K562 (cell line): ENCODE measurements at regions not wholly inside any gene's neighbourhood (a gene's known extent, or its start where the extent isn't known, plus 50 kb on each side); places are given as distances from the start of the nearest gene placed in this dataset.

Experiments
- ATAC-seq: fragments of 200-7000 bp; cut with Tn5 transposase; 3 replicates; pipeline ENCODE4 v1.9.1; 2020; ENCODE audit warnings: moderate library complexity
- BruUV-seq: library from RNA; stranded (reverse); fragments of 400-500 nt; replicated peaks from 2 replicates; lab custom pipeline; 2021; lab: Mats Ljungman, UMichigan
- CTCF ChIA-PET: fragments of 300-600 bp; formaldehyde crosslinking; extraction: SDS; loops from one replicate; lab custom pipeline; 2021; ENCODE audit warnings: low intra/inter-chr PET ratio; lab: Yijun Ruan, JAX
- POLR2A ChIA-PET: fragments of 300-600, 350-650 bp; sonication (Branson Sonifier 250); formaldehyde crosslinking; extraction: SDS; loops from one replicate; lab custom pipeline; 2021; ENCODE audit warnings: antibody characterized with exemption, inconsistent platforms; lab: Yijun Ruan, JAX
- DNase-seq, 4 experiments: peaks; one replicate each; pipeline versions ENCODE4 v3.0.0 to v3.0.0-alpha.2; 2011 to 2018; ENCODE audit warnings: low spot score in 3 of 4, mixed read lengths in 3 of 4; ENCODE audit errors: extremely low read depth in 1 of 4
- FAIRE-seq: peaks from 2 replicates; lab custom pipeline; 2011; peaks lifted over from hg19 to GRCh38; lab: Jason Lieb, UNC
- H2AFZ ChIP-seq: 2 replicates; pipeline ENCODE4 v1.6.0; 2011; ENCODE audit warnings: low read depth, low read length, control low read depth, inconsistent platforms
- H3K27ac ChIP-seq: fragments of 200-600 bp; 3 replicates; pipeline ENCODE4 v1.8.0; 2011; ENCODE audit warnings: low read depth, mild to moderate bottlenecking, control low read depth, inconsistent platforms, low read length, moderate library complexity, mixed read lengths; ENCODE audit errors: extremely low read depth
- H3K27me3 ChIP-seq, 2 experiments: fragments of 300-600 bp in 1 of 2; 2 replicates in 1 of 2; 3 replicates in 1 of 2; pipeline versions ENCODE4 v1.6.0 to v1.8.0; 2011; ENCODE audit warnings: inconsistent platforms in 2 of 2, low read length in 2 of 2, mild to moderate bottlenecking in 1 of 2, mixed read lengths in 1 of 2, moderate library complexity in 1 of 2; ENCODE audit not compliant: control insufficient read depth in 2 of 2, insufficient read depth in 2 of 2
- H3K36me3 ChIP-seq: fragments of 300-600 bp; 3 replicates; pipeline ENCODE4 v1.8.0; 2011; ENCODE audit warnings: mild to moderate bottlenecking, low read length, inconsistent platforms; ENCODE audit not compliant: control insufficient read depth, insufficient read depth
- H3K4me1 ChIP-seq, 2 experiments: fragments of 200-600 bp in 1 of 2; replicated peaks in 1 of 2; 2 replicates in 1 of 2; 3 replicates in 1 of 2; pipeline versions ENCODE4 v1.5.1 to v1.8.0; 2011; ENCODE audit warnings: inconsistent platforms in 2 of 2, low read length in 2 of 2, mild to moderate bottlenecking in 1 of 2, mixed read lengths in 1 of 2, moderate library complexity in 1 of 2; ENCODE audit not compliant: control insufficient read depth in 2 of 2, insufficient read depth in 2 of 2
- H3K4me2 ChIP-seq: 2 replicates; pipeline ENCODE4 v1.6.1; 2011; ENCODE audit warnings: low read length, control low read depth, inconsistent platforms, mixed read lengths; ENCODE audit not compliant: insufficient read depth
- H3K4me3 ChIP-seq: fragments of 200-600 bp; sonication (generic), shearing (Covaris generic); 2 replicates; pipeline ENCODE4 v1.5.1; 2016; ENCODE audit warnings: control low read depth, inconsistent platforms
- H3K79me2 ChIP-seq: fragments of 200-600 bp; 3 replicates; pipeline ENCODE4 v1.8.0; 2011; ENCODE audit warnings: low read length, inconsistent platforms; ENCODE audit not compliant: control insufficient read depth, insufficient read depth
- H3K9ac ChIP-seq, 2 experiments: 2 replicates each; pipeline versions ENCODE4 v1.6.0 to v1.6.1; 2011; ENCODE audit warnings: low read depth in 2 of 2, low read length in 2 of 2, control low read depth in 1 of 2, inconsistent platforms in 1 of 2, mild to moderate bottlenecking in 1 of 2, mixed read lengths in 1 of 2; ENCODE audit not compliant: insufficient read depth in 1 of 2
- H3K9me1 ChIP-seq: one replicate; pipeline ENCODE4 v1.6.0; 2011; ENCODE audit warnings: inconsistent platforms, mild to moderate bottlenecking, low read length, moderate library complexity; ENCODE audit not compliant: control insufficient read depth, insufficient read depth
- H3K9me3 ChIP-seq: replicated peaks from 2 replicates; pipeline ENCODE4 v1.5.1; 2011; ENCODE audit warnings: low read depth, low read length, inconsistent platforms; ENCODE audit not compliant: control insufficient read depth, insufficient read depth
- H4K20me1 ChIP-seq: replicated peaks from 2 replicates; pipeline ENCODE4 v1.6.1; 2011; ENCODE audit warnings: low read length, inconsistent platforms, mixed read lengths; ENCODE audit not compliant: control insufficient read depth, insufficient read depth
- BMI1 ChIP-seq: fragments of 150-350 bp; IDR thresholded peaks from 2 replicates; pipeline ENCODE4 v1.6.1; 2014; ENCODE audit warnings: low read length
- CBX1 ChIP-seq: sonication (generic); IDR thresholded peaks from 2 replicates; pipeline ENCODE4 v1.6.1; 2016; ENCODE audit warnings: antibody characterized with exemption, low read depth, mild to moderate bottlenecking
- CBX8 ChIP-seq: fragments of 200-600 bp; sonication (generic); IDR thresholded peaks from 2 replicates; pipeline ENCODE4 v1.6.1; 2012; ENCODE audit warnings: borderline replicate concordance, mixed run types, low read depth, mild to moderate bottlenecking, moderate library complexity, mixed read lengths, low read length, control low read depth, inconsistent platforms; ENCODE audit not compliant: poor library complexity, severe bottlenecking; ENCODE audit errors: extremely low read depth
- CEBPG ChIP-seq, 3 experiments: fragments of 200-800 bp in 1 of 3; sonication (Bioruptor generic) in 1 of 3; sonication (generic) in 1 of 3; formaldehyde crosslinking in 1 of 3; IDR thresholded peaks in 2 of 3; conservative IDR thresholded peaks in 1 of 3; 2 replicates each; pipeline versions ENCODE4 v1.6.1 to v1.8.0; 2016 to 2022; ENCODE audit warnings: missing compliant biosample characterization in 2 of 3, missing genetic modification characterization in 2 of 3, mild to moderate bottlenecking in 1 of 3, missing genetic modification reagents in 1 of 3
- ELF4 ChIP-seq: fragments of 450-650 bp; formaldehyde crosslinking; IDR thresholded peaks from 2 replicates; pipeline ENCODE4 v1.4.0; 2022; ENCODE audit warnings: missing genetic modification characterization
- ETS1 ChIP-seq: conservative IDR thresholded peaks from 2 replicates; pipeline ENCODE4 v1.6.1; 2011; ENCODE audit warnings: low read depth, mild to moderate bottlenecking, low read length; ENCODE audit not compliant: control insufficient read depth
- GABPA ChIP-seq: fragments of 200-800 bp; sonication (Bioruptor generic); conservative IDR thresholded peaks from 2 replicates; pipeline ENCODE4 v1.6.1; 2016; ENCODE audit warnings: low read depth, missing genetic modification characterization, missing compliant biosample characterization
- HDAC2 ChIP-seq: fragments of 450-650 bp; IDR thresholded peaks from 2 replicates; pipeline ENCODE4 v1.6.1; 2016; ENCODE audit warnings: mild to moderate bottlenecking
- HNRNPUL1 ChIP-seq: fragments of 200-400 bp; formaldehyde crosslinking; IDR thresholded peaks from 2 replicates; pipeline ENCODE4 v1.6.1; 2017; ENCODE audit warnings: low read length
- KLF16 ChIP-seq: IDR thresholded peaks from 2 replicates; pipeline ENCODE4 v1.6.1; 2016; ENCODE audit warnings: antibody characterized with exemption
- MAFF ChIP-seq: IDR thresholded peaks from 2 replicates; pipeline ENCODE4 v1.6.1; 2012; ENCODE audit warnings: low read length, improper control_type of control experiment
- MCM5 ChIP-seq: fragments of 450-650 bp; IDR thresholded peaks from 2 replicates; pipeline ENCODE4 v1.6.1; 2016; ENCODE audit warnings: low read depth
- MIER1 ChIP-seq: fragments of 450-650 bp; IDR thresholded peaks from 2 replicates; pipeline ENCODE4 v1.6.1; 2016; ENCODE audit warnings: antibody characterized with exemption, mild to moderate bottlenecking, low read depth
- TAL1 ChIP-seq: fragments of 450-650 bp; IDR thresholded peaks from 2 replicates; pipeline ENCODE4 v1.6.1; 2016; ENCODE audit warnings: mild to moderate bottlenecking
- XRCC4 ChIP-seq: IDR thresholded peaks from one replicate; pipeline ENCODE4 v1.6.1; 2011; ENCODE audit not compliant: insufficient read depth, insufficient read length; ENCODE audit errors: extremely low read depth
- ZNF143 ChIP-seq: sonication (generic); formaldehyde crosslinking; IDR thresholded peaks from 2 replicates; pipeline ENCODE4 v1.9.0; 2022; ENCODE audit warnings: mild to moderate bottlenecking, missing genetic modification reagents
- ZNF830 ChIP-seq: fragments of 250-450 bp; sonication (Bioruptor Pico); IDR thresholded peaks from 2 replicates; pipeline ENCODE4 v1.5.0; 2021; ENCODE audit warnings: mild to moderate bottlenecking
- WGBS: fragments of 100-300 bp; shearing (Covaris generic); methylation state at CpG from one replicate; pipeline ENCODE4 v1.1.6; 2016; ENCODE audit warnings: low coverage, mixed read lengths; ENCODE audit not compliant: insufficient coverage; ENCODE audit errors: missing lambda C conversion rate; 5-methylcytosine and 5-hydroxymethylcytosine counted together
- in situ Hi-C: fragments of 300-500 bp; cut with MboI; formaldehyde crosslinking; loops from 4 replicates; pipeline ENCODE4 v1.15.0; 2018; ENCODE audit warnings: inconsistent platforms, mixed read lengths
- intact Hi-C: fragments of 100-400 bp; cut with micrococcal nuclease; formaldehyde crosslinking; loops from 2 replicates; pipeline ENCODE4 v1.14.2; 2022

GRCh38 chrX:110966839-110967238 is 129.2 kb upstream of the PAK3 start:
- Histone ChIP-seq H3K27ac (no peak overlapping the region), H3K4me3 (no peak overlapping the region), H3K4me2 (no peak overlapping the region), H3K79me2 (no peaks in the 10 kb centered on the region), H3K9me3 (no peaks in the 10 kb centered on the region), H2AFZ (no peak overlapping the region), H3K4me1 (no peaks in the 10 kb centered on the region), H3K9me1 (no peaks in the 10 kb centered on the region), H3K36me3 (no peaks in the 10 kb centered on the region)
- no peak for ATAC-seq
- no CpG with 5 or more reads among the region's 1 CpG for WGBS
- ChIA-PET POLR2A (no interaction called here), CTCF (no interaction called here)
- intact Hi-C loops (no loop called here), in situ Hi-C loops (no loop called here)
- no peak for TF ChIP-seq BMI1
- no peak for TF ChIP-seq MAFF
- TF ChIP-seq CBX8, result no peak
- no peak for TF ChIP-seq ETS1
- TF ChIP-seq ELF4 (CRISPR knock-in tag), result no peak
- no peak for TF ChIP-seq XRCC4
- TF ChIP-seq, all 486 proteins: peak for 0
- Histone ChIP-seq H4K20me1 (no peaks in the 10 kb centered on the region), H3K27me3 (no peaks in the 10 kb centered on the region), H3K9ac (no peak overlapping the region)
- BruUV-seq, result no TSS peak
- no peak for FAIRE-seq
- DNase-seq, result no peak

GRCh38 chrX:110966091-110966454 is 129.9 kb upstream of the PAK3 start:
- DNase-seq, result no peak
- POLR2A ChIA-PET, result no interaction called here
- CTCF ChIA-PET, result no interaction called here
- no peak for TF ChIP-seq HNRNPUL1
- TF ChIP-seq MCM5, result no peak
- TF ChIP-seq HDAC2, result no peak
- no peak for TF ChIP-seq ZNF143 (CRISPR knock-in tag)
- no peak for TF ChIP-seq GABPA (tag)
- no peak for TF ChIP-seq MIER1
- no peak for TF ChIP-seq CEBPG (CRISPR knock-in tag; IDR thresholded peaks at IDR 0.05)
- no peak for TF ChIP-seq CEBPG (tag; conservative IDR thresholded peaks at IDR 0.05 in 1 of 2, IDR thresholded peaks at IDR 0.05 in 1 of 2)
- TF ChIP-seq KLF16, result no peak
- TF ChIP-seq ZNF830 (CRISPR knock-in tag), result no peak
- no peak for TF ChIP-seq CBX1
- no peak for TF ChIP-seq TAL1

More at GRCh38 chrX:110966091-110966454, 129.9 kb upstream of the PAK3 start:
- no peak overlapping the region for H3K4me2 ChIP-seq
- 0% methylated on average over 1 of the region's 1 CpG for WGBS
- BruUV-seq, result no TSS peak
- intact Hi-C loops, result no loop called here
- no peak overlapping the region for H3K9ac ChIP-seq
- no peaks in the 10 kb centered on the region for H3K27me3 ChIP-seq
- H3K9me3 ChIP-seq, result no peaks in the 10 kb centered on the region
- H3K79me2 ChIP-seq, result no peaks in the 10 kb centered on the region
- no peak for FAIRE-seq
- H2AFZ ChIP-seq, result no peak overlapping the region
- no peaks in the 10 kb centered on the region for H3K4me1 ChIP-seq
- H4K20me1 ChIP-seq, result no peaks in the 10 kb centered on the region
- ATAC-seq, result no peak
- H3K4me3 ChIP-seq, result no peak overlapping the region
- no peak overlapping the region for H3K27ac ChIP-seq
- H3K36me3 ChIP-seq, result no peaks in the 10 kb centered on the region
- H3K9me1 ChIP-seq, result no peaks in the 10 kb centered on the region
- in situ Hi-C loops, result no loop called here
